GM12875 (cell line): ENCODE measurements at regions not wholly inside any gene's neighbourhood (a gene's known extent, or its start where the extent isn't known, plus 50 kb on each side); places are given as distances from the start of the nearest gene placed in this dataset.

ENCODE experiments used
- H3K4me3 ChIP-seq: one replicate; pipeline ENCODE4 v1.5.1; 2011; ENCODE audit warnings: low read depth, low read length, control low read depth
- CTCF ChIP-seq: IDR thresholded peaks from 2 replicates; pipeline ENCODE4 v1.5.1; 2011; ENCODE audit warnings: low read depth, mild to moderate bottlenecking, control low read depth, inconsistent platforms, low read length, moderate library complexity, borderline replicate concordance; ENCODE audit not compliant: insufficient read depth

- no peak for TF ChIP-seq CTCF
- H3K4me3 ChIP-seq = no peak overlapping the region
Measured at GRCh38 chr10:124227988-124228387, 134.6 kb upstream of the CHST15 start.

GRCh38 chr10:124227055-124227975, 133.9 kb upstream of the CHST15 start:
- H3K4me3 ChIP-seq = no peak overlapping the region
- TF ChIP-seq CTCF = no peak

- no peak overlapping the region for H3K4me3 ChIP-seq
- TF ChIP-seq CTCF = no peak
Measured at GRCh38 chr10:124226271-124227054, 133.1 kb upstream of the CHST15 start.

- H3K4me3 ChIP-seq = no peak overlapping the region
- TF ChIP-seq CTCF = no peak
Measured at GRCh38 chr10:124225467-124226270, 132.3 kb upstream of the CHST15 start.

- TF ChIP-seq CTCF = no peak
- no peak overlapping the region for H3K4me3 ChIP-seq
Measured at GRCh38 chr10:124225029-124225466, 131.7 kb upstream of the CHST15 start.

GRCh38 chr10:124224331-124225028, 131.1 kb upstream of the CHST15 start:
- no peak overlapping the region for H3K4me3 ChIP-seq
- TF ChIP-seq CTCF = no peak
